ENCODE measurements at regions not wholly inside any gene's neighbourhood (a gene's known extent, or its start where the extent isn't known, plus 50 kb on each side); places are given as distances from the start of the nearest gene placed in this dataset.

GRCh38 chr6:80543151-80543550, 436.7 kb downstream of the BCKDHB start (continued):
- TF ChIP-seq RFX5 (IDR thresholded peaks at IDR 0.05; ENCODE audit: borderline replicate concordance, low read depth, low read length) (no peak), GTF2F1 (IDR thresholded peaks at IDR 0.05; ENCODE audit: borderline replicate concordance, low read depth, low read length) (no peak), FOSL1 (IDR thresholded peaks at IDR 0.05; ENCODE audit: insufficient read depth, low read depth, low read length) (no peak), CHD1 (IDR thresholded peaks at IDR 0.05; ENCODE audit: low read depth, low read length) (no peak), CTBP2 (IDR thresholded peaks at IDR 0.05; ENCODE audit: borderline replicate concordance, insufficient read depth, insufficient read length, low read length) (no peak), SIRT6 (IDR thresholded peaks at IDR 0.05; ENCODE audit: low read length) (no peak)

All from H1 (cell line).